ENCODE measurements at regions not wholly inside any gene's neighbourhood (a gene's known extent, or its start where the extent isn't known, plus 50 kb on each side); places are given as distances from the start of the nearest gene placed in this dataset.

- TF ChIP-seq SIN3A (IDR thresholded peaks at IDR 0.05; ENCODE audit: borderline replicate concordance in 2 of 2, control insufficient read depth in 1 of 2, low read depth in 2 of 2, low read length in 2 of 2) (no peak), EGR1 (conservative IDR thresholded peaks at IDR 0.05) (peak; percentile 98), SMARCA4 (IDR thresholded peaks at IDR 0.05) (peak; percentile 53; the same call in 1 of the 2 replicates), CHD4 (IDR thresholded peaks at IDR 0.05; ENCODE audit: insufficient read depth, insufficient replicate concordance, low read depth, low read length, poor library complexity, severe bottlenecking) (no peak), HES1 (IDR thresholded peaks at IDR 0.05; ENCODE audit: low read depth) (no peak), MCM3 (IDR thresholded peaks at IDR 0.05) (no peak), ZNF655 (CRISPR knock-in tag; IDR thresholded peaks at IDR 0.05) (no peak), JUND (IDR thresholded peaks at IDR 0.05; ENCODE audit: borderline replicate concordance, low read depth, low read length) (peak; percentile 19; the same call in 1 of the 2 replicates), JUND (tag; IDR thresholded peaks at IDR 0.05; ENCODE audit: borderline replicate concordance, low read depth, low read length) (0 out of 3 replicates have a peak, but pooled peaks have one; percentile 11), RFX1 (IDR thresholded peaks at IDR 0.05) (peak; percentile 34; the same call in 1 of the 2 replicates), E2F1 (CRISPR knock-in tag; IDR thresholded peaks at IDR 0.05) (no peak), CBFA2T2 (conservative IDR thresholded peaks at IDR 0.05) (peak; percentile 16; the same call in 1 of the 2 replicates), PBX2 (CRISPR knock-in tag; IDR thresholded peaks at IDR 0.05; ENCODE audit: low read depth) (peak; percentile 47; the same call in 1 of the 2 replicates), PBX2 (tag; conservative IDR thresholded peaks at IDR 0.05; ENCODE audit: low read depth) (peak; percentile 92), RUNX1 (IDR thresholded peaks at IDR 0.05; ENCODE audit: low read depth) (no peak), EP300 (IDR thresholded peaks at IDR 0.05; ENCODE audit: low read length) (peak; percentile 37; the same call in 1 of the 2 replicates), DDX20 (tag; IDR thresholded peaks at IDR 0.05; ENCODE audit: low read depth) (no peak), GABPB1 (CRISPR knock-in tag; IDR thresholded peaks at IDR 0.05) (no peak), CTBP1 (IDR thresholded peaks at IDR 0.05; ENCODE audit: borderline replicate concordance) (peak; percentile 74), ADNP (tag; IDR thresholded peaks at IDR 0.05) (no peak), TRIM24 (IDR thresholded peaks at IDR 0.05) (peak; percentile 73 to 78), U2AF2 (optimal IDR thresholded peaks at IDR 0.05; ENCODE audit: low read depth, low read length) (no peak), MCM5 (IDR thresholded peaks at IDR 0.05; ENCODE audit: low read depth) (no peak), RFX7 (CRISPR knock-in tag; IDR thresholded peaks at IDR 0.05) (no peak), ESRRA (IDR thresholded peaks at IDR 0.05; ENCODE audit: borderline replicate concordance, low read depth) (peak; percentile 29; the same call in 1 of the 2 replicates)
These were observed 288.5 kb upstream of the POU3F1 start (continued) for GRCh38 chr1:38334930-38335592.

All from K562 (cell line).